K562 (cell line): ENCODE measurements at regions not wholly inside any gene's neighbourhood (a gene's known extent, or its start where the extent isn't known, plus 50 kb on each side); places are given as distances from the start of the nearest gene placed in this dataset.

ENCODE experiments used
- ATAC-seq: fragments of 200-7000 bp; cut with Tn5 transposase; 3 replicates; pipeline ENCODE4 v1.9.1; 2020; ENCODE audit warnings: moderate library complexity
- BruUV-seq: library from RNA; stranded (reverse); fragments of 400-500 nt; replicated peaks from 2 replicates; lab custom pipeline; 2021; lab: Mats Ljungman, UMichigan
- CTCF ChIA-PET: fragments of 300-600 bp; formaldehyde crosslinking; extraction: SDS; loops from one replicate; lab custom pipeline; 2021; ENCODE audit warnings: low intra/inter-chr PET ratio; lab: Yijun Ruan, JAX
- POLR2A ChIA-PET: fragments of 300-600, 350-650 bp; sonication (Branson Sonifier 250); formaldehyde crosslinking; extraction: SDS; loops from one replicate; lab custom pipeline; 2021; ENCODE audit warnings: antibody characterized with exemption, inconsistent platforms; lab: Yijun Ruan, JAX
- DNase-seq, 4 experiments: peaks; one replicate each; pipeline versions ENCODE4 v3.0.0 to v3.0.0-alpha.2; 2011 to 2018; ENCODE audit warnings: low spot score in 3 of 4, mixed read lengths in 3 of 4; ENCODE audit errors: extremely low read depth in 1 of 4
- FAIRE-seq: peaks from 2 replicates; lab custom pipeline; 2011; peaks lifted over from hg19 to GRCh38; lab: Jason Lieb, UNC
- H2AFZ ChIP-seq: 2 replicates; pipeline ENCODE4 v1.6.0; 2011; ENCODE audit warnings: low read depth, low read length, control low read depth, inconsistent platforms
- H3K27ac ChIP-seq: fragments of 200-600 bp; 3 replicates; pipeline ENCODE4 v1.8.0; 2011; ENCODE audit warnings: low read depth, mild to moderate bottlenecking, control low read depth, inconsistent platforms, low read length, moderate library complexity, mixed read lengths; ENCODE audit errors: extremely low read depth
- H3K27me3 ChIP-seq, 2 experiments: fragments of 300-600 bp in 1 of 2; 2 replicates in 1 of 2; 3 replicates in 1 of 2; pipeline versions ENCODE4 v1.6.0 to v1.8.0; 2011; ENCODE audit warnings: inconsistent platforms in 2 of 2, low read length in 2 of 2, mild to moderate bottlenecking in 1 of 2, mixed read lengths in 1 of 2, moderate library complexity in 1 of 2; ENCODE audit not compliant: control insufficient read depth in 2 of 2, insufficient read depth in 2 of 2
- H3K36me3 ChIP-seq: fragments of 300-600 bp; 3 replicates; pipeline ENCODE4 v1.8.0; 2011; ENCODE audit warnings: mild to moderate bottlenecking, low read length, inconsistent platforms; ENCODE audit not compliant: control insufficient read depth, insufficient read depth
- H3K4me1 ChIP-seq, 2 experiments: fragments of 200-600 bp in 1 of 2; replicated peaks in 1 of 2; 2 replicates in 1 of 2; 3 replicates in 1 of 2; pipeline versions ENCODE4 v1.5.1 to v1.8.0; 2011; ENCODE audit warnings: inconsistent platforms in 2 of 2, low read length in 2 of 2, mild to moderate bottlenecking in 1 of 2, mixed read lengths in 1 of 2, moderate library complexity in 1 of 2; ENCODE audit not compliant: control insufficient read depth in 2 of 2, insufficient read depth in 2 of 2
- H3K4me2 ChIP-seq: 2 replicates; pipeline ENCODE4 v1.6.1; 2011; ENCODE audit warnings: low read length, control low read depth, inconsistent platforms, mixed read lengths; ENCODE audit not compliant: insufficient read depth
- H3K4me3 ChIP-seq: fragments of 200-600 bp; sonication (generic), shearing (Covaris generic); 2 replicates; pipeline ENCODE4 v1.5.1; 2016; ENCODE audit warnings: control low read depth, inconsistent platforms
- H3K79me2 ChIP-seq: fragments of 200-600 bp; 3 replicates; pipeline ENCODE4 v1.8.0; 2011; ENCODE audit warnings: low read length, inconsistent platforms; ENCODE audit not compliant: control insufficient read depth, insufficient read depth
- H3K9ac ChIP-seq, 2 experiments: 2 replicates each; pipeline versions ENCODE4 v1.6.0 to v1.6.1; 2011; ENCODE audit warnings: low read depth in 2 of 2, low read length in 2 of 2, control low read depth in 1 of 2, inconsistent platforms in 1 of 2, mild to moderate bottlenecking in 1 of 2, mixed read lengths in 1 of 2; ENCODE audit not compliant: insufficient read depth in 1 of 2
- H3K9me1 ChIP-seq: one replicate; pipeline ENCODE4 v1.6.0; 2011; ENCODE audit warnings: inconsistent platforms, mild to moderate bottlenecking, low read length, moderate library complexity; ENCODE audit not compliant: control insufficient read depth, insufficient read depth
- H3K9me3 ChIP-seq: replicated peaks from 2 replicates; pipeline ENCODE4 v1.5.1; 2011; ENCODE audit warnings: low read depth, low read length, inconsistent platforms; ENCODE audit not compliant: control insufficient read depth, insufficient read depth
- H4K20me1 ChIP-seq: replicated peaks from 2 replicates; pipeline ENCODE4 v1.6.1; 2011; ENCODE audit warnings: low read length, inconsistent platforms, mixed read lengths; ENCODE audit not compliant: control insufficient read depth, insufficient read depth
- BCOR ChIP-seq: fragments of 450-650 bp; IDR thresholded peaks from 2 replicates; pipeline ENCODE4 v1.6.1; 2016
- ELF2 ChIP-seq: fragments of 250-450 bp; sonication (Bioruptor Pico); IDR thresholded peaks from 2 replicates; pipeline ENCODE4 v1.5.0; 2021; ENCODE audit warnings: mild to moderate bottlenecking
- KAT8 ChIP-seq: fragments of 450-650 bp; IDR thresholded peaks from 2 replicates; pipeline ENCODE4 v1.6.1; 2016; ENCODE audit warnings: low read depth, mild to moderate bottlenecking
- MTA3 ChIP-seq: fragments of 450-650 bp; formaldehyde crosslinking; IDR thresholded peaks from 2 replicates; pipeline ENCODE4 v1.6.1; 2017; ENCODE audit warnings: mild to moderate bottlenecking, borderline replicate concordance
- NFIC ChIP-seq: fragments of 450-650 bp; IDR thresholded peaks from 2 replicates; pipeline ENCODE4 v1.6.1; 2017; ENCODE audit warnings: mild to moderate bottlenecking, inconsistent platforms
- SAFB2 ChIP-seq: fragments of 200-400 bp; formaldehyde crosslinking; IDR thresholded peaks from 2 replicates; pipeline ENCODE4 v1.6.1; 2018; ENCODE audit warnings: borderline replicate concordance, low read length, low read depth, moderate library complexity; ENCODE audit not compliant: severe bottlenecking
- ZNF655 ChIP-seq: fragments of 250-450 bp; sonication (Bioruptor Pico); IDR thresholded peaks from 2 replicates; pipeline ENCODE4 v1.5.0; 2021
- ZNF75A ChIP-seq: fragments of 450-650 bp; formaldehyde crosslinking; IDR thresholded peaks from 2 replicates; pipeline ENCODE4 v1.4.0; 2020; ENCODE audit warnings: mild to moderate bottlenecking
- WGBS: fragments of 100-300 bp; shearing (Covaris generic); methylation state at CpG from one replicate; pipeline ENCODE4 v1.1.6; 2016; ENCODE audit warnings: low coverage, mixed read lengths; ENCODE audit not compliant: insufficient coverage; ENCODE audit errors: missing lambda C conversion rate; 5-methylcytosine and 5-hydroxymethylcytosine counted together
- in situ Hi-C: fragments of 300-500 bp; cut with MboI; formaldehyde crosslinking; loops from 4 replicates; pipeline ENCODE4 v1.15.0; 2018; ENCODE audit warnings: inconsistent platforms, mixed read lengths
- intact Hi-C: fragments of 100-400 bp; cut with micrococcal nuclease; formaldehyde crosslinking; loops from 2 replicates; pipeline ENCODE4 v1.14.2; 2022
- TF ChIP-seq, protein P1 (sequence below), 2 experiments: fragments of 450-650 bp in 1 of 2; IDR thresholded peaks; 2 replicates each; pipeline ENCODE4 v1.6.1; 2011 to 2017; ENCODE audit warnings: low read depth in 2 of 2, antibody characterized with exemption in 1 of 2, borderline replicate concordance in 1 of 2, low read length in 1 of 2, mild to moderate bottlenecking in 1 of 2, mixed read lengths in 1 of 2; ENCODE audit not compliant: control insufficient read depth in 1 of 2
- TF ChIP-seq, protein P2 (sequence below): fragments of 250-450 bp; sonication (Bioruptor Pico); IDR thresholded peaks from 2 replicates; pipeline ENCODE4 v1.8.0; 2022; ENCODE audit warnings: inconsistent platforms

DNA sequence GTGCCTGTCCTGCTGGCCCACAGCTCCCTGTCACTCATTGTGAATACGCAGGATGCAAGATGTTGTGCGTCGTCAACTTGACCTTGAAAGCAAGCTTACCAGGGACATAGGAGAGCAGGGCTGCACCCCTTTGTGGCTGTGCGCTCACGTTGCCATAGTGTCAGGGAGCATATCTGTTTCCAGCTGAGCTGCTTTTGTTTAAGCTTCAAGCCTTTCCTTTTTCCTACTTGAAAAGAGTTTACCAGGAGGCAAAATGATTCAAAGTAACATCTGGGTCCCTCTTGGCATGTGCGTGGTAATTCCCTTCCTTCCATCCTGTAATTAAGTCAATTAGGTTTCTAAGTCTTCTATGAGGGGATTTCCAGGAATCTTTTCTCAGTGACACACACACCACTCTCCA is 537.1 kb downstream of the AJAP1 start:
- POLR2A ChIA-PET: no interaction called here
- CTCF ChIA-PET: no interaction called here
- FAIRE-seq: no peak

DNA sequence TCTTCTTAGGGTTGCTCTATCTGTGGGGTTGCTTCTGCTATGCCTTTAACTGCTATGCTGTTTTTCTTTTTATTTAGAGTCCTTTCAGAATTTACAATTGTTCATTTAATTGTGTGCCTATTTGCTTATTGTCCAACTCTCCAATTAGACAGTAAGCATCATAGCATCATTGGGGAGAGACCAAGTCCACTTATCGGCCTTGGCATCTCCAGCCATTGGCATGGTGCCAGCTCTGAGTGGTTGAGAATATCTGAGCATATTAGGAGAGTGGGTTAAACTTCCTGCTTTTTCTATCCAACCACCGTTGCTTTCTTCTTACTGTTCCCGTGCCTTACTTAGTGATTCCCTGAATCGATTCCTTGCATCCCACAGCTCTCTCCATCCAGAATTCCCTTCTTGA is 535.0 kb downstream of the AJAP1 start:
- in situ Hi-C loops: no loop called here
- no peaks in the 10 kb centered on the region for H3K9me1 ChIP-seq
- no peak for TF ChIP-seq BCOR
- TF ChIP-seq, protein P1, sequence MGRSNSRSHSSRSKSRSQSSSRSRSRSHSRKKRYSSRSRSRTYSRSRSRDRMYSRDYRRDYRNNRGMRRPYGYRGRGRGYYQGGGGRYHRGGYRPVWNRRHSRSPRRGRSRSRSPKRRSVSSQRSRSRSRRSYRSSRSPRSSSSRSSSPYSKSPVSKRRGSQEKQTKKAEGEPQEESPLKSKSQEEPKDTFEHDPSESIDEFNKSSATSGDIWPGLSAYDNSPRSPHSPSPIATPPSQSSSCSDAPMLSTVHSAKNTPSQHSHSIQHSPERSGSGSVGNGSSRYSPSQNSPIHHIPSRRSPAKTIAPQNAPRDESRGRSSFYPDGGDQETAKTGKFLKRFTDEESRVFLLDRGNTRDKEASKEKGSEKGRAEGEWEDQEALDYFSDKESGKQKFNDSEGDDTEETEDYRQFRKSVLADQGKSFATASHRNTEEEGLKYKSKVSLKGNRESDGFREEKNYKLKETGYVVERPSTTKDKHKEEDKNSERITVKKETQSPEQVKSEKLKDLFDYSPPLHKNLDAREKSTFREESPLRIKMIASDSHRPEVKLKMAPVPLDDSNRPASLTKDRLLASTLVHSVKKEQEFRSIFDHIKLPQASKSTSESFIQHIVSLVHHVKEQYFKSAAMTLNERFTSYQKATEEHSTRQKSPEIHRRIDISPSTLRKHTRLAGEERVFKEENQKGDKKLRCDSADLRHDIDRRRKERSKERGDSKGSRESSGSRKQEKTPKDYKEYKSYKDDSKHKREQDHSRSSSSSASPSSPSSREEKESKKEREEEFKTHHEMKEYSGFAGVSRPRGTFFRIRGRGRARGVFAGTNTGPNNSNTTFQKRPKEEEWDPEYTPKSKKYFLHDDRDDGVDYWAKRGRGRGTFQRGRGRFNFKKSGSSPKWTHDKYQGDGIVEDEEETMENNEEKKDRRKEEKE (IDR thresholded peaks at IDR 0.05; ENCODE audit: borderline replicate concordance in 1 of 2, control insufficient read depth in 1 of 2, low read depth in 2 of 2, low read length in 1 of 2): no peak
- no peak for TF ChIP-seq ELF2 (CRISPR knock-in tag)
- TF ChIP-seq, protein P2, sequence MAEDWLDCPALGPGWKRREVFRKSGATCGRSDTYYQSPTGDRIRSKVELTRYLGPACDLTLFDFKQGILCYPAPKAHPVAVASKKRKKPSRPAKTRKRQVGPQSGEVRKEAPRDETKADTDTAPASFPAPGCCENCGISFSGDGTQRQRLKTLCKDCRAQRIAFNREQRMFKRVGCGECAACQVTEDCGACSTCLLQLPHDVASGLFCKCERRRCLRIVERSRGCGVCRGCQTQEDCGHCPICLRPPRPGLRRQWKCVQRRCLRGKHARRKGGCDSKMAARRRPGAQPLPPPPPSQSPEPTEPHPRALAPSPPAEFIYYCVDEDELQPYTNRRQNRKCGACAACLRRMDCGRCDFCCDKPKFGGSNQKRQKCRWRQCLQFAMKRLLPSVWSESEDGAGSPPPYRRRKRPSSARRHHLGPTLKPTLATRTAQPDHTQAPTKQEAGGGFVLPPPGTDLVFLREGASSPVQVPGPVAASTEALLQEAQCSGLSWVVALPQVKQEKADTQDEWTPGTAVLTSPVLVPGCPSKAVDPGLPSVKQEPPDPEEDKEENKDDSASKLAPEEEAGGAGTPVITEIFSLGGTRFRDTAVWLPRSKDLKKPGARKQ (CRISPR knock-in tag): no peak
- TF ChIP-seq SAFB2: no peak
- no peak for TF ChIP-seq ZNF75A (CRISPR knock-in tag)
- peak; percentile 87 for TF ChIP-seq NFIC

More for the DNA sequence above, 537.1 kb downstream of the AJAP1 start:
- no TSS peak for BruUV-seq
- TF ChIP-seq KAT8 (no peak), MTA3 (no peak), ZNF655 (CRISPR knock-in tag) (no peak)
- H2AFZ ChIP-seq: no peak overlapping the region
- in situ Hi-C loops: no loop called here
- H3K4me2 ChIP-seq: no peak overlapping the region
- no peaks in the 10 kb centered on the region; the same call in 1 of the 2 replicates for H3K9me3 ChIP-seq
- DNase-seq (no peak), ATAC-seq (no peak)
- no peaks in the 10 kb centered on the region for H4K20me1 ChIP-seq
- no peaks in the 10 kb centered on the region for H3K9me1 ChIP-seq
- H3K4me3 ChIP-seq: no peak overlapping the region
- H3K4me1 ChIP-seq: no peaks in the 10 kb centered on the region
- no peak overlapping the region for H3K9ac ChIP-seq
- intact Hi-C loops: no loop called here
- no peaks in the 10 kb centered on the region for H3K79me2 ChIP-seq
- H3K27ac ChIP-seq: no peak overlapping the region
- H3K36me3 ChIP-seq: no peaks in the 10 kb centered on the region
- 8% methylated on average over 6 of the region's 6 CpGs for WGBS
- H3K27me3 ChIP-seq: no peaks in the 10 kb centered on the region

More for the DNA sequence above, 535.0 kb downstream of the AJAP1 start:
- no TSS peak for BruUV-seq
- ChIA-PET POLR2A (no interaction called here), CTCF (no interaction called here)
- no peaks in the 10 kb centered on the region for H4K20me1 ChIP-seq
- FAIRE-seq (no peak), DNase-seq (no peak), ATAC-seq (no peak)
- H3K36me3 ChIP-seq: no peaks in the 10 kb centered on the region
- no peaks in the 10 kb centered on the region for H3K27me3 ChIP-seq
- WGBS: 0% methylated on average over 4 of the region's 4 CpGs
- H3K4me2 ChIP-seq: no peak overlapping the region
- no peak overlapping the region for H2AFZ ChIP-seq
- H3K4me1 ChIP-seq: no peaks in the 10 kb centered on the region
- no peak overlapping the region for H3K9ac ChIP-seq
- intact Hi-C loops: no loop called here
- no peaks in the 10 kb centered on the region for H3K79me2 ChIP-seq
- H3K27ac ChIP-seq: no peak overlapping the region
- no peaks in the 10 kb centered on the region; the same call in 1 of the 2 replicates for H3K9me3 ChIP-seq
- no peak overlapping the region for H3K4me3 ChIP-seq
